Neural progenitor cell (in vitro differentiated cells): ENCODE measurements at regions not wholly inside any gene's neighbourhood (a gene's known extent, or its start where the extent isn't known, plus 50 kb on each side); places are given as distances from the start of the nearest gene placed in this dataset.

Source experiments
- DNase-seq: peaks from one replicate; pipeline ENCODE4 v3.0.0-alpha.2; 2016; ENCODE audit warnings: low spot score
- H2AFZ ChIP-seq: fragments of 200-600 bp; sonication (generic); replicated peaks from 2 replicates; pipeline ENCODE4 v1.6.1; 2016; ENCODE audit warnings: antibody characterized with exemption
- H3F3A ChIP-seq: fragments of 200-600 bp; sonication (generic); 2 replicates; pipeline ENCODE4 v1.6.1; 2016; ENCODE audit warnings: antibody characterized with exemption, low read depth
- H3K27ac ChIP-seq: fragments of 200-600 bp; sonication (generic); 2 replicates; pipeline ENCODE4 v1.5.1; 2016; ENCODE audit warnings: mild to moderate bottlenecking
- H3K27me3 ChIP-seq: fragments of 200-600 bp; sonication (generic); 2 replicates; pipeline ENCODE4 v1.6.1; 2016; ENCODE audit warnings: mild to moderate bottlenecking, moderate library complexity
- H3K36me3 ChIP-seq: fragments of 200-600 bp; sonication (generic); 2 replicates; pipeline ENCODE4 v1.5.1; 2016
- H3K4me1 ChIP-seq: fragments of 200-600 bp; sonication (generic); 2 replicates; pipeline ENCODE4 v1.6.1; 2016; ENCODE audit warnings: mixed run types
- H3K4me2 ChIP-seq: fragments of 200-600 bp; sonication (generic); 2 replicates; pipeline ENCODE4 v1.6.1; 2016
- H3K4me3 ChIP-seq: fragments of 200-600 bp; sonication (generic); 2 replicates; pipeline ENCODE4 v1.5.1; 2016
- H3K79me2 ChIP-seq: fragments of 200-600 bp; sonication (generic); 2 replicates; pipeline ENCODE4 v1.6.1; 2016; ENCODE audit warnings: low read depth
- H3K9ac ChIP-seq: fragments of 200-600 bp; sonication (generic); 2 replicates; pipeline ENCODE4 v1.6.1; 2016
- H3K9me3 ChIP-seq: fragments of 200-600 bp; sonication (generic); 2 replicates; pipeline ENCODE4 v1.5.1; 2016; ENCODE audit warnings: low read depth
- H4K20me1 ChIP-seq: fragments of 200-600 bp; sonication (generic); 2 replicates; pipeline ENCODE4 v1.6.1; 2016; ENCODE audit warnings: low read depth
- H3K27ac Mint-ChIP-seq: 3 replicates; pipeline ENCODE4 v1.8.0; 2021; ENCODE audit warnings: mixed read lengths
- H3K27me3 Mint-ChIP-seq: 2 replicates; pipeline ENCODE4 v1.8.0; 2022; ENCODE audit warnings: low read depth, mild to moderate bottlenecking, inconsistent platforms, moderate library complexity, mixed read lengths; ENCODE audit not compliant: insufficient read depth
- H3K36me3 Mint-ChIP-seq: 3 replicates; pipeline ENCODE4 v1.8.0; 2021; ENCODE audit warnings: mixed read lengths
- H3K4me1 Mint-ChIP-seq: 3 replicates; pipeline ENCODE4 v1.8.0; 2021; ENCODE audit warnings: mixed read lengths
- H3K4me3 Mint-ChIP-seq: 3 replicates; pipeline ENCODE4 v1.8.0; 2021; ENCODE audit warnings: mild to moderate bottlenecking, moderate library complexity, mixed read lengths
- H3K9me3 Mint-ChIP-seq: 3 replicates; pipeline ENCODE4 v1.8.0; 2020; ENCODE audit warnings: mixed read lengths
- EZH2 ChIP-seq: fragments of 200-600 bp; sonication (generic); IDR thresholded peaks from 2 replicates; pipeline ENCODE4 v1.6.1; 2017; ENCODE audit warnings: antibody characterized with exemption, mild to moderate bottlenecking, moderate library complexity
- EZH2phosphoT487 ChIP-seq: fragments of 200-600 bp; sonication (generic); IDR thresholded peaks from 2 replicates; pipeline ENCODE4 v1.6.1; 2017; ENCODE audit warnings: antibody characterized with exemption
- TF ChIP-seq, protein P1 (sequence below): fragments of 200-600 bp; sonication (generic); IDR thresholded peaks from 2 replicates; pipeline ENCODE4 v1.5.1; 2017; ENCODE audit warnings: antibody characterized with exemption, mild to moderate bottlenecking

DNA sequence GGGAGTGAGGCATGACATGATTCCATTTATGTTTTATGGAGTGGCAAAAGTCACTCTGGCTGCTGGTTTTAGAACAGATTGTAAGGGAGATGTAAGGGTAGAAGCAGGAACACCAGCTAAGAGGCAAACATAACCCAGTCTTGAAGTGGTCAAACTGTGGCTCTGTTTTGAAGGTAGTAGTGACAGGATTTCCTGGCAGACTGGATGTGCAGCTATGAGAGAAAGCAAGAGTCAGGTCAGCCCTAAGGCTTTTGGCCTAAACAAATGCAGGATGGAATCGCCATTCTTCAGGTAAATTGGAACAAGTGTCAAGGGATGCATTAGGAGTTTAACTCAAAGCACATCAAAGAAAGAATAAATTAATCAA lies 175.3 kb upstream of the AGR3 start:
- Histone ChIP-seq H3F3A (no peaks in the 10 kb centered on the region), H3K9me3 (no peaks in the 10 kb centered on the region), H3K9ac (no peak overlapping the region), H4K20me1 (no peaks in the 10 kb centered on the region), H3K4me3 (no peak overlapping the region), H3K4me1 (no peaks in the 10 kb centered on the region), H3K27ac (no peak overlapping the region), H3K27me3 (no peaks in the 10 kb centered on the region), H2AFZ (no peak overlapping the region), H3K79me2 (no peaks in the 10 kb centered on the region), H3K36me3 (no peaks in the 10 kb centered on the region), H3K4me2 (no peak overlapping the region)
- H3K27me3 Mint-ChIP-seq: peaks cover 2% of the 10 kb centered on the region
- no peak overlapping the region for H3K4me3 Mint-ChIP-seq
- H3K9me3 Mint-ChIP-seq: peaks cover 9% of the 10 kb centered on the region
- no peak for DNase-seq
- peaks cover 6% of the 10 kb centered on the region for H3K36me3 Mint-ChIP-seq
- no peak for TF ChIP-seq EZH2phosphoT487
- TF ChIP-seq, protein P1, sequence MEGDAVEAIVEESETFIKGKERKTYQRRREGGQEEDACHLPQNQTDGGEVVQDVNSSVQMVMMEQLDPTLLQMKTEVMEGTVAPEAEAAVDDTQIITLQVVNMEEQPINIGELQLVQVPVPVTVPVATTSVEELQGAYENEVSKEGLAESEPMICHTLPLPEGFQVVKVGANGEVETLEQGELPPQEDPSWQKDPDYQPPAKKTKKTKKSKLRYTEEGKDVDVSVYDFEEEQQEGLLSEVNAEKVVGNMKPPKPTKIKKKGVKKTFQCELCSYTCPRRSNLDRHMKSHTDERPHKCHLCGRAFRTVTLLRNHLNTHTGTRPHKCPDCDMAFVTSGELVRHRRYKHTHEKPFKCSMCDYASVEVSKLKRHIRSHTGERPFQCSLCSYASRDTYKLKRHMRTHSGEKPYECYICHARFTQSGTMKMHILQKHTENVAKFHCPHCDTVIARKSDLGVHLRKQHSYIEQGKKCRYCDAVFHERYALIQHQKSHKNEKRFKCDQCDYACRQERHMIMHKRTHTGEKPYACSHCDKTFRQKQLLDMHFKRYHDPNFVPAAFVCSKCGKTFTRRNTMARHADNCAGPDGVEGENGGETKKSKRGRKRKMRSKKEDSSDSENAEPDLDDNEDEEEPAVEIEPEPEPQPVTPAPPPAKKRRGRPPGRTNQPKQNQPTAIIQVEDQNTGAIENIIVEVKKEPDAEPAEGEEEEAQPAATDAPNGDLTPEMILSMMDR: no peak
- TF ChIP-seq EZH2: no peak
- H3K27ac Mint-ChIP-seq: no peak overlapping the region
- no peaks in the 10 kb centered on the region for H3K4me1 Mint-ChIP-seq

DNA sequence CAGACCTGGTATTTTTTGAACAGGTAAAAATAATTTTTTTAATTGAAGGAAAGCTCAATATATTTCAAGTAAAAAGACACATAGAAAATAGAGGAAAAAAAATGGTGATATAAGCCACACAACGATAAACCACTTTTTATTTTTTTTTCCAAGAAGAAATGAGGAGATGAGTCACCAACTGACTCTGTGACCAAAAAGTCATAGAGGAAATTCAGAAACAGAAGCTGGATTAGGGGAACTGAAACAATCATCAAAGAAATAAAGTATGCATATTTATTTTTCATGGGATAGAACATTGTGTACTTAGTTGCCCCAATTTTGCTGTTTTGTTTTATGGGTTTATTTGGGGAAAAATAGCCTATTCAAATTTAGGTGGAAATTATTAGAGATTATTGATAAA lies 176.8 kb upstream of the AGR3 start:
- Histone ChIP-seq H3K4me1 (no peaks in the 10 kb centered on the region), H3K27me3 (no peaks in the 10 kb centered on the region), H2AFZ (no peak overlapping the region), H3K9ac (no peak overlapping the region), H3F3A (no peaks in the 10 kb centered on the region), H3K79me2 (no peaks in the 10 kb centered on the region), H3K36me3 (no peaks in the 10 kb centered on the region), H3K27ac (no peak overlapping the region), H3K4me3 (no peak overlapping the region), H3K9me3 (no peaks in the 10 kb centered on the region), H4K20me1 (no peaks in the 10 kb centered on the region), H3K4me2 (no peak overlapping the region)
- no peak for DNase-seq
- Mint-ChIP-seq H3K36me3 (peaks cover 3% of the 10 kb centered on the region), H3K27me3 (peaks cover 2% of the 10 kb centered on the region), H3K4me3 (no peak overlapping the region), H3K9me3 (peaks cover 3% of the 10 kb centered on the region), H3K4me1 (no peaks in the 10 kb centered on the region), H3K27ac (no peak overlapping the region)
- no peak for TF ChIP-seq EZH2
- no peak for TF ChIP-seq EZH2phosphoT487
- TF ChIP-seq, protein P1: no peak

DNA sequence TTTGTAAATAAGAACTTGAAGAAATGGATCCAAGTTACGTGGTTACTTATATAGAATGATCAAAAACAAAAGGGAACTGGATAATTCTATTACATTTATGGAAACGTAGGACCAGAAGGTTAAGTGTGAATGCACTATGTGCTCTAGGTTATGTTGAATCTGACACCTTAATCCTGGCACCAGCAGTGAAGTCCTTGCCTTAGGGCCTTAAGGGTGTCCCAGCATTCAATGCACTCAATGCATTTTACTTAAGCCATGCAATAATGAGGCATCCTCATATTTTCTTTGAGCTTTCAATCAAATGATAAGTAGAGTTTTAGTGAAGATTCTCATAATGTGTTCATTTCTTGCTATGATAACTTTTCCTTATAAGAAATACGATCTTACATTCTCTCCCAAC lies 178.3 kb upstream of the AGR3 start:
- Histone ChIP-seq H3K36me3 (no peaks in the 10 kb centered on the region), H3K4me1 (no peaks in the 10 kb centered on the region), H3K27me3 (no peaks in the 10 kb centered on the region), H3K9ac (no peak overlapping the region), H3F3A (no peaks in the 10 kb centered on the region), H2AFZ (no peak overlapping the region), H3K79me2 (no peaks in the 10 kb centered on the region), H3K4me3 (no peak overlapping the region), H3K4me2 (no peak overlapping the region), H3K27ac (no peak overlapping the region), H4K20me1 (no peaks in the 10 kb centered on the region), H3K9me3 (no peaks in the 10 kb centered on the region)
- no peaks in the 10 kb centered on the region for H3K4me1 Mint-ChIP-seq
- H3K4me3 Mint-ChIP-seq: no peak overlapping the region
- H3K36me3 Mint-ChIP-seq: no peaks in the 10 kb centered on the region
- H3K27ac Mint-ChIP-seq: no peak overlapping the region
- H3K9me3 Mint-ChIP-seq: no peaks in the 10 kb centered on the region
- peaks cover 2% of the 10 kb centered on the region for H3K27me3 Mint-ChIP-seq
- DNase-seq: no peak
- TF ChIP-seq, protein P1: no peak
- TF ChIP-seq EZH2 (no peak), EZH2phosphoT487 (no peak)

DNA sequence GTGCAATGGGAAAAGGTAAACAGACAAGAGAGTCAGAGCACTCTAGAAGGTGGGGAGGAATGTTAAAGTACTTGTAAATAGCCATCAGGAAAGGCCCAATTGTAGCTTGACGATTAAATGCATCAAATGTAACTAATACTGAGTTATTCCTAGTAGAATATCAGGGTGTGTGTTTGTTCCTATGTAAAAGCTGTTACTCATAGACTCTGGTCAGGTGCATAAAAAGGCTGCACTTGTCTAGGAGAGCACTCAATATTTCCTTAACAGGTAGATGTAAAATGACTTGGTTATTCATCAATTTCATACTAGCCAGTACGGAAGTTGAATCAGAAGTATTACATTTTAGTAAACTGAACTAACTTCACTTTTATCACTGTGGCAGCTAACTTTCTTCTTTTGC lies 179.7 kb upstream of the AGR3 start:
- H4K20me1 ChIP-seq: no peaks in the 10 kb centered on the region
- no peaks in the 10 kb centered on the region for H3K27me3 ChIP-seq
- Mint-ChIP-seq H3K36me3 (no peaks in the 10 kb centered on the region), H3K9me3 (peaks cover 4% of the 10 kb centered on the region), H3K4me1 (no peaks in the 10 kb centered on the region), H3K4me3 (no peak overlapping the region), H3K27me3 (peaks cover 3% of the 10 kb centered on the region), H3K27ac (no peak overlapping the region)
- H3K79me2 ChIP-seq: no peaks in the 10 kb centered on the region
- TF ChIP-seq EZH2 (no peak), EZH2phosphoT487 (no peak)
- TF ChIP-seq, protein P1: no peak
- H3K9me3 ChIP-seq: no peaks in the 10 kb centered on the region
- no peaks in the 10 kb centered on the region for H3K4me1 ChIP-seq
- no peak overlapping the region for H3K4me2 ChIP-seq
- H3K4me3 ChIP-seq: no peak overlapping the region
- H3K36me3 ChIP-seq: no peaks in the 10 kb centered on the region
- H2AFZ ChIP-seq: no peak overlapping the region
- H3K9ac ChIP-seq: no peak overlapping the region
- H3K27ac ChIP-seq: no peak overlapping the region
- no peak for DNase-seq
- no peaks in the 10 kb centered on the region for H3F3A ChIP-seq
